SK-N-SH treated with all-trans-retinoic acid at 6 μM for 48 hours (cell line): ENCODE measurements at regions not wholly inside any gene's neighbourhood (a gene's known extent, or its start where the extent isn't known, plus 50 kb on each side); places are given as distances from the start of the nearest gene placed in this dataset.

Source experiments
- ATAC-seq: fragments of 200-7000 bp; cut with Tn5 transposase; 3 replicates; pipeline ENCODE4 v1.9.1; 2020; ENCODE audit warnings: mild to moderate bottlenecking, moderate library complexity
- CREB5 ChIP-seq: fragments of 250-450 bp; sonication (Bioruptor Pico); IDR thresholded peaks from 2 replicates; pipeline ENCODE4 v1.5.1; 2020; ENCODE audit warnings: low read depth, mild to moderate bottlenecking, moderate library complexity
- GLIS3 ChIP-seq: fragments of 250-450 bp; sonication (Bioruptor Pico); IDR thresholded peaks from 2 replicates; pipeline ENCODE4 v1.5.0; 2020; ENCODE audit warnings: mild to moderate bottlenecking, moderate library complexity
- ISL1 ChIP-seq: fragments of 250-450 bp; sonication (Bioruptor Pico); IDR thresholded peaks from 2 replicates; pipeline ENCODE4 v2.1.2; 2022; ENCODE audit warnings: mild to moderate bottlenecking, moderate library complexity
- OSR1 ChIP-seq: fragments of 250-450 bp; sonication (Bioruptor Pico); IDR thresholded peaks from 2 replicates; pipeline ENCODE4 v1.8.0; 2022; ENCODE audit warnings: moderate library complexity, mild to moderate bottlenecking, inconsistent platforms
- POU6F1 ChIP-seq: fragments of 250-450 bp; sonication (Bioruptor Pico); IDR thresholded peaks from 2 replicates; pipeline ENCODE4 v1.8.0; 2021; ENCODE audit warnings: low read depth, mild to moderate bottlenecking, moderate library complexity, borderline replicate concordance
- RARB ChIP-seq: fragments of 250-450 bp; sonication (Bioruptor Pico); IDR thresholded peaks from 2 replicates; pipeline ENCODE4 v1.8.0; 2021; ENCODE audit warnings: mild to moderate bottlenecking, moderate library complexity
- SNAI2 ChIP-seq: fragments of 250-450 bp; sonication (Bioruptor Pico); IDR thresholded peaks from 2 replicates; pipeline ENCODE4 v1.5.0; 2020; ENCODE audit warnings: mild to moderate bottlenecking, moderate library complexity
- TSHZ2 ChIP-seq: fragments of 250-450 bp; sonication (Bioruptor Pico); IDR thresholded peaks from 2 replicates; pipeline ENCODE4 v1.5.0; 2020; ENCODE audit warnings: mild to moderate bottlenecking, moderate library complexity
- ZC3H10 ChIP-seq: fragments of 250-450 bp; sonication (Bioruptor Pico); IDR thresholded peaks from 2 replicates; pipeline ENCODE4 v1.5.1; 2021; ENCODE audit warnings: mild to moderate bottlenecking, moderate library complexity
- ZNF70 ChIP-seq: fragments of 450-650 bp; formaldehyde crosslinking; IDR thresholded peaks from 2 replicates; pipeline ENCODE4 v1.5.0; 2020; ENCODE audit warnings: mild to moderate bottlenecking, moderate library complexity
- TF ChIP-seq, protein P1 (sequence below): fragments of 250-450 bp; sonication (Bioruptor Pico); IDR thresholded peaks from 2 replicates; pipeline ENCODE4 v1.8.0; 2020; ENCODE audit warnings: mild to moderate bottlenecking, moderate library complexity, borderline replicate concordance
- TF ChIP-seq, protein P2 (sequence below): fragments of 250-450 bp; sonication (Bioruptor Pico); IDR thresholded peaks from 2 replicates; pipeline ENCODE4 v1.5.1; 2021; ENCODE audit warnings: mild to moderate bottlenecking, moderate library complexity

- TF ChIP-seq, protein P1, sequence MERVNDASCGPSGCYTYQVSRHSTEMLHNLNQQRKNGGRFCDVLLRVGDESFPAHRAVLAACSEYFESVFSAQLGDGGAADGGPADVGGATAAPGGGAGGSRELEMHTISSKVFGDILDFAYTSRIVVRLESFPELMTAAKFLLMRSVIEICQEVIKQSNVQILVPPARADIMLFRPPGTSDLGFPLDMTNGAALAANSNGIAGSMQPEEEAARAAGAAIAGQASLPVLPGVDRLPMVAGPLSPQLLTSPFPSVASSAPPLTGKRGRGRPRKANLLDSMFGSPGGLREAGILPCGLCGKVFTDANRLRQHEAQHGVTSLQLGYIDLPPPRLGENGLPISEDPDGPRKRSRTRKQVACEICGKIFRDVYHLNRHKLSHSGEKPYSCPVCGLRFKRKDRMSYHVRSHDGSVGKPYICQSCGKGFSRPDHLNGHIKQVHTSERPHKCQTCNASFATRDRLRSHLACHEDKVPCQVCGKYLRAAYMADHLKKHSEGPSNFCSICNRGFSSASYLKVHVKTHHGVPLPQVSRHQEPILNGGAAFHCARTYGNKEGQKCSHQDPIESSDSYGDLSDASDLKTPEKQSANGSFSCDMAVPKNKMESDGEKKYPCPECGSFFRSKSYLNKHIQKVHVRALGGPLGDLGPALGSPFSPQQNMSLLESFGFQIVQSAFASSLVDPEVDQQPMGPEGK (CRISPR knock-in tag), result no peak
- TF ChIP-seq, protein P2, sequence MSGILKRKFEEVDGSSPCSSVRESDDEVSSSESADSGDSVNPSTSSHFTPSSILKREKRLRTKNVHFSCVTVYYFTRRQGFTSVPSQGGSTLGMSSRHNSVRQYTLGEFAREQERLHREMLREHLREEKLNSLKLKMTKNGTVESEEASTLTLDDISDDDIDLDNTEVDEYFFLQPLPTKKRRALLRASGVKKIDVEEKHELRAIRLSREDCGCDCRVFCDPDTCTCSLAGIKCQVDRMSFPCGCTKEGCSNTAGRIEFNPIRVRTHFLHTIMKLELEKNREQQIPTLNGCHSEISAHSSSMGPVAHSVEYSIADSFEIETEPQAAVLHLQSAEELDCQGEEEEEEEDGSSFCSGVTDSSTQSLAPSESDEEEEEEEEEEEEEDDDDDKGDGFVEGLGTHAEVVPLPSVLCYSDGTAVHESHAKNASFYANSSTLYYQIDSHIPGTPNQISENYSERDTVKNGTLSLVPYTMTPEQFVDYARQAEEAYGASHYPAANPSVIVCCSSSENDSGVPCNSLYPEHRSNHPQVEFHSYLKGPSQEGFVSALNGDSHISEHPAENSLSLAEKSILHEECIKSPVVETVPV (CRISPR knock-in tag), result no peak
Measured at GRCh38 chr2:226620176-226620575, 179.4 kb downstream of the IRS1 start (continued).

DNA sequence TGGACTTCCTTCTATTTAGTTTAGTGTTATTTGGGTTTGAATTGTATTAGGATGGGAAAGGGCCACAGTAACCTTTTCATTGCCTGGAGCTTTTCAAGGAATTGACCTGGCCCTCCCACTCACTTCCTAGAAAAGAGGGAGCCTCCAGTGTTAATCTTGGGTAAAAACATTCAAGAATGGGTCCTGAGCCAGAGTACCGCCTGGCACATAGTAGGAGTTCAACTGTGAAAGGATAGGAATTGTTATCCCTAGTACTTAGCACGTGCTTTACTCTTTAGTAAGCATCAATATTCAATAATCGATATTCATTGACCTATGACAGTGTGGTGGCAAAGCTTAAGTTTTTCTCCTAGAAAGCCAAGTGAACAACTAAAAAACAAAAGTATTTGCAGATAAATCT is 179.9 kb downstream of the IRS1 start:
- TF ChIP-seq, protein P2 (CRISPR knock-in tag), result no peak
- no peak for TF ChIP-seq POU6F1 (CRISPR knock-in tag)
- TF ChIP-seq ZC3H10 (CRISPR knock-in tag), result no peak
- ATAC-seq, result no peak

DNA sequence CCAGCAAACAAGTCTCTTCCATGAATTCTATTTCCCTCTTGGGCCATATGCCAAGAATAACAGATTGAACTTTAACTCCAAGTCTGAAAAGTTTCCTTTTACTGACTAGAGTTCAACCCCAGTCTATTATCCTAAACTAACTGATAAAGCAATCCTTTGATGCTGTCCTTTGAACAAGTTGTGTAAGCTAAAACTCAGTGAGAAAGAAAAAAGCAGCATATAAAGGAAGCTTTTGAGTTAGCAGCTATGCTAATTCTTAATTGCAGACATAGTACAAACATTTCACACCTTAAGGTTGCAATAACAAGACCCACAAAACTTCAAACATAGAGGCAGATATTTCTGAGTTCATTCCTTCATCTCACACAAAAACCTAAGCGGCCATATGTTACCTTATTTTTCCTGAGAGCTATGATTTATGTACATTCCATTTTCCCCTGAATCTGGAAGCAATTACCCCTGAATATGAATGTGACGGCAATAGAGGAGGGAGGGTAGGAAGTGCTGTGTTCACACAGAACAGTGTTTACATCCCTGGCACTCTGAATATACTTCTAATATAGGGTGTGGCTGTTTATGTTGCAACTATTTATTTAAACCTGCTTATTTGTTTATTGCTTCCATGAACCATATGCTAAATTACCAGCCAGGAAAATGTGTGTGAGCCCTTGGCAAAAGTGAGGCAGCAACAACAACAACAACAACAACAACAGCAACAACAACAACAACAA is 180.6 kb downstream of the IRS1 start:
- TF ChIP-seq CREB5 (CRISPR knock-in tag) (no peak), ZNF70 (CRISPR knock-in tag) (no peak), SNAI2 (no peak), TSHZ2 (CRISPR knock-in tag) (no peak), ISL1 (CRISPR knock-in tag) (no peak)
- peak; percentile 92 for ATAC-seq

- TF ChIP-seq CREB5 (CRISPR knock-in tag) (no peak), RARB (CRISPR knock-in tag) (peak; percentile 25; the same call in 1 of the 2 replicates)
- ATAC-seq, result no peak
Measured at GRCh38 chr2:226618544-226618874, 181.1 kb downstream of the IRS1 start.

- TF ChIP-seq OSR1 (CRISPR knock-in tag) (no peak), GLIS3 (CRISPR knock-in tag) (no peak)
- no peak for ATAC-seq
Measured at GRCh38 chr2:226615891-226616290, 183.7 kb downstream of the IRS1 start.
